H9 (cell line): ENCODE measurements at regions not wholly inside any gene's neighbourhood (a gene's known extent, or its start where the extent isn't known, plus 50 kb on each side); places are given as distances from the start of the nearest gene placed in this dataset.

Experiments used
- DNase-seq: peaks from one replicate; pipeline ENCODE4 v3.0.0-alpha.2; 2017
- H2AFZ ChIP-seq: one replicate; pipeline ENCODE4 v1.6.1; 2013; ENCODE audit warnings: mild to moderate bottlenecking, low read length, control low read depth, moderate library complexity
- H2AK5ac ChIP-seq: 2 replicates; pipeline ENCODE4 v1.6.1; 2013; ENCODE audit warnings: low read length, control low read depth, mixed read lengths; ENCODE audit not compliant: insufficient read length
- H2BK120ac ChIP-seq: one replicate; pipeline ENCODE4 v1.6.1; 2013; ENCODE audit warnings: low read depth, mild to moderate bottlenecking, low read length, control low read depth, inconsistent platforms; ENCODE audit not compliant: poor library complexity, severe bottlenecking
- H2BK12ac ChIP-seq: 2 replicates; pipeline ENCODE4 v1.6.1; 2013; ENCODE audit warnings: low read length, control low read depth, mixed read lengths, low read depth; ENCODE audit not compliant: insufficient read length
- H2BK15ac ChIP-seq: 2 replicates; pipeline ENCODE4 v1.6.1; 2013; ENCODE audit warnings: low read depth, low read length, control low read depth
- H2BK20ac ChIP-seq: one replicate; pipeline ENCODE4 v1.6.1; 2013; ENCODE audit warnings: low read depth, mild to moderate bottlenecking, low read length, control low read depth, inconsistent platforms; ENCODE audit not compliant: poor library complexity, severe bottlenecking
- H2BK5ac ChIP-seq: 2 replicates; pipeline ENCODE4 v1.6.1; 2013; ENCODE audit warnings: low read length, control low read depth, mixed read lengths; ENCODE audit not compliant: insufficient read length
- H3K14ac ChIP-seq: 2 replicates; pipeline ENCODE4 v1.6.1; 2013; ENCODE audit warnings: low read length, control low read depth; ENCODE audit not compliant: insufficient read depth
- H3K18ac ChIP-seq: 2 replicates; pipeline ENCODE4 v1.6.1; 2013; ENCODE audit warnings: low read depth, mild to moderate bottlenecking, mixed read lengths, low read length, control low read depth; ENCODE audit not compliant: insufficient read length
- H3K23ac ChIP-seq: 2 replicates; pipeline ENCODE4 v1.6.1; 2013; ENCODE audit warnings: low read length, control low read depth, mixed read lengths, low read depth; ENCODE audit not compliant: insufficient read length
- H3K23me2 ChIP-seq: 2 replicates; pipeline ENCODE4 v1.6.1; 2013; ENCODE audit warnings: low read depth, mild to moderate bottlenecking, mixed read lengths, low read length, control low read depth; ENCODE audit not compliant: insufficient read length, poor library complexity, severe bottlenecking
- H3K27ac ChIP-seq: 2 replicates; pipeline ENCODE4 v1.5.1; 2013; ENCODE audit warnings: low read length, control low read depth, mixed read lengths, low read depth; ENCODE audit not compliant: insufficient read length
- H3K27me3 ChIP-seq: 2 replicates; pipeline ENCODE4 v1.6.1; 2013; ENCODE audit warnings: low read length, control low read depth, inconsistent platforms; ENCODE audit not compliant: insufficient read depth
- H3K4ac ChIP-seq: 2 replicates; pipeline ENCODE4 v1.6.1; 2013; ENCODE audit warnings: low read depth, mild to moderate bottlenecking, control low read depth, inconsistent platforms, low read length, moderate library complexity
- H3K4me1 ChIP-seq: 2 replicates; pipeline ENCODE4 v1.6.1; 2013; ENCODE audit warnings: low read length, control low read depth, inconsistent platforms; ENCODE audit not compliant: insufficient read depth
- H3K4me2 ChIP-seq: 2 replicates; pipeline ENCODE4 v1.6.1; 2013; ENCODE audit warnings: low read length, control low read depth, mixed read lengths; ENCODE audit not compliant: insufficient read length, insufficient read depth
- H3K56ac ChIP-seq: 2 replicates; pipeline ENCODE4 v1.6.1; 2013; ENCODE audit warnings: low read depth, mild to moderate bottlenecking, mixed read lengths, low read length, control low read depth; ENCODE audit not compliant: insufficient read length
- H3K79me1 ChIP-seq: 2 replicates; pipeline ENCODE4 v1.6.1; 2013; ENCODE audit warnings: low read depth, mild to moderate bottlenecking, moderate library complexity, low read length, control low read depth, inconsistent platforms; ENCODE audit not compliant: insufficient read depth, poor library complexity, severe bottlenecking
- H3K79me2 ChIP-seq: 2 replicates; pipeline ENCODE4 v1.6.1; 2013; ENCODE audit warnings: low read length, control low read depth, inconsistent platforms; ENCODE audit not compliant: insufficient read depth
- H3K9ac ChIP-seq: 2 replicates; pipeline ENCODE4 v1.6.1; 2013; ENCODE audit warnings: low read length, control low read depth, mixed read lengths; ENCODE audit not compliant: insufficient read length; ENCODE audit errors: extremely low read depth
- H3K9me3 ChIP-seq: one replicate; pipeline ENCODE4 v1.6.1; 2013; ENCODE audit warnings: low read depth, low read length, inconsistent platforms; ENCODE audit not compliant: control insufficient read depth
- H3T11ph ChIP-seq: one replicate; pipeline ENCODE4 v1.6.1; 2013; ENCODE audit warnings: mild to moderate bottlenecking, low read length, control low read depth, inconsistent platforms
- H4K20me1 ChIP-seq: one replicate; pipeline ENCODE4 v1.6.1; 2013; ENCODE audit not compliant: control insufficient read depth, insufficient read length, insufficient read depth
- H4K5ac ChIP-seq: 2 replicates; pipeline ENCODE4 v1.6.1; 2013; ENCODE audit warnings: low read depth, mild to moderate bottlenecking, mixed read lengths, low read length, control low read depth; ENCODE audit not compliant: insufficient read length
- H4K8ac ChIP-seq: replicated peaks from 2 replicates; pipeline ENCODE4 v1.6.1; 2013; ENCODE audit warnings: low read length, control low read depth, mixed read lengths, low read depth; ENCODE audit not compliant: insufficient read length
- H4K91ac ChIP-seq: 2 replicates; pipeline ENCODE4 v1.6.1; 2013; ENCODE audit warnings: low read depth, mild to moderate bottlenecking, moderate library complexity, mixed read lengths, low read length, control low read depth; ENCODE audit not compliant: insufficient read length
- H3K27ac Mint-ChIP-seq, 3 experiments: 2 replicates in 2 of 3; 3 replicates in 1 of 3; pipeline ENCODE4 v1.8.0; 2020 to 2021; ENCODE audit warnings: mixed read lengths in 3 of 3, mild to moderate bottlenecking in 1 of 3, moderate library complexity in 1 of 3
- H3K27me3 Mint-ChIP-seq: 2 replicates; pipeline ENCODE4 v1.8.0; 2021; ENCODE audit warnings: low read depth, mild to moderate bottlenecking, moderate library complexity, mixed read lengths
- H3K36me3 Mint-ChIP-seq, 3 experiments: 2 replicates in 2 of 3; 3 replicates in 1 of 3; pipeline ENCODE4 v1.8.0; 2020 to 2021; ENCODE audit warnings: low read depth in 3 of 3, mixed read lengths in 3 of 3; ENCODE audit not compliant: insufficient read depth in 1 of 3
- H3K4me1 Mint-ChIP-seq, 2 experiments: 2 replicates each; pipeline ENCODE4 v1.8.0; 2020; ENCODE audit warnings: mixed read lengths in 2 of 2
- H3K4me3 Mint-ChIP-seq, 2 experiments: 2 replicates in 1 of 2; 3 replicates in 1 of 2; pipeline ENCODE4 v1.8.0; 2020 to 2021; ENCODE audit warnings: mild to moderate bottlenecking in 2 of 2, mixed read lengths in 2 of 2, moderate library complexity in 1 of 2
- H3K9me3 Mint-ChIP-seq, 2 experiments: 2 replicates in 1 of 2; 3 replicates in 1 of 2; pipeline ENCODE4 v1.8.0; 2020; ENCODE audit warnings: mild to moderate bottlenecking in 2 of 2, mixed read lengths in 2 of 2, moderate library complexity in 1 of 2
- TF ChIP-seq, protein P1 (sequence below): fragments of 200-600 bp; sonication (generic); conservative IDR thresholded peaks from 3 replicates; pipeline ENCODE4 v1.8.0; 2021; ENCODE audit warnings: antibody characterized with exemption, mild to moderate bottlenecking

DNA sequence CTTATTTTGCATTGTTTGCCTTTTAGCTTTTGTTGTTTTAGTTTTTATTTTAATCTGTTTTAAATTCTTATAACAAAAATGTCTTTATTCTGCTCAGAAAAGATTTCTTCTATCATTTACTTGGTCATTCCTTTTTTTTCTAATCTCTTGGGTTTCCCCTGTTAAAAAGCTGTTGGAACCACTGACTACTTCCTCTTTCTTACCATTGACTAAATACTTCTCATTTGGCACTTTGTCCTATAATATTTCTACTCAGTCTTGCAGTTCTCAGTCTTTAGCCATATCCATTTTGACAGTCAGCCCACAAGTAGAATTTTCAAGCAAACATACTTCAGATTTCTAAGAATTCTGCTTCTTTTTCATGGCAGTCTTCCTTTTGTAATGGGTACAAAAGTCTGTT is 567.2 kb downstream of the SATB2 start:
- Mint-ChIP-seq H3K27ac (no peak overlapping the region), H3K4me3 (no peak overlapping the region), H3K36me3 (no peaks in the 10 kb centered on the region), H3K9me3 (peaks cover 0 to 2% of the 10 kb centered on the region in 2 experiments; a peak in 1 of 5 replicates), H3K4me1 (no peaks in the 10 kb centered on the region), H3K27me3 (no peaks in the 10 kb centered on the region)
- Histone ChIP-seq H2BK12ac (no peak overlapping the region), H2AK5ac (no peak overlapping the region), H3K4ac (no peak overlapping the region), H3K56ac (no peak overlapping the region), H3K23ac (no peak overlapping the region), H3K4me1 (no peaks in the 10 kb centered on the region), H4K91ac (no peak overlapping the region), H3K27me3 (no peaks in the 10 kb centered on the region), H4K20me1 (no peaks in the 10 kb centered on the region), H3T11ph (no peak overlapping the region), H3K27ac (no peak overlapping the region), H3K79me1 (no peaks in the 10 kb centered on the region), H3K18ac (no peak overlapping the region), H3K79me2 (no peaks in the 10 kb centered on the region), H2BK20ac (no peak overlapping the region), H2BK5ac (no peak overlapping the region), H4K8ac (no peak overlapping the region), H3K9me3 (no peaks in the 10 kb centered on the region), H3K14ac (no peak overlapping the region), H2AFZ (no peak overlapping the region), H3K4me2 (no peak overlapping the region), H3K9ac (no peak overlapping the region), H2BK120ac (no peak overlapping the region), H3K23me2 (no peaks in the 10 kb centered on the region), H4K5ac (no peak overlapping the region), H2BK15ac (no peak overlapping the region)
- TF ChIP-seq, protein P1, sequence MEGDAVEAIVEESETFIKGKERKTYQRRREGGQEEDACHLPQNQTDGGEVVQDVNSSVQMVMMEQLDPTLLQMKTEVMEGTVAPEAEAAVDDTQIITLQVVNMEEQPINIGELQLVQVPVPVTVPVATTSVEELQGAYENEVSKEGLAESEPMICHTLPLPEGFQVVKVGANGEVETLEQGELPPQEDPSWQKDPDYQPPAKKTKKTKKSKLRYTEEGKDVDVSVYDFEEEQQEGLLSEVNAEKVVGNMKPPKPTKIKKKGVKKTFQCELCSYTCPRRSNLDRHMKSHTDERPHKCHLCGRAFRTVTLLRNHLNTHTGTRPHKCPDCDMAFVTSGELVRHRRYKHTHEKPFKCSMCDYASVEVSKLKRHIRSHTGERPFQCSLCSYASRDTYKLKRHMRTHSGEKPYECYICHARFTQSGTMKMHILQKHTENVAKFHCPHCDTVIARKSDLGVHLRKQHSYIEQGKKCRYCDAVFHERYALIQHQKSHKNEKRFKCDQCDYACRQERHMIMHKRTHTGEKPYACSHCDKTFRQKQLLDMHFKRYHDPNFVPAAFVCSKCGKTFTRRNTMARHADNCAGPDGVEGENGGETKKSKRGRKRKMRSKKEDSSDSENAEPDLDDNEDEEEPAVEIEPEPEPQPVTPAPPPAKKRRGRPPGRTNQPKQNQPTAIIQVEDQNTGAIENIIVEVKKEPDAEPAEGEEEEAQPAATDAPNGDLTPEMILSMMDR: no peak
- DNase-seq: no peak
